ENCODE measurements at regions not wholly inside any gene's neighbourhood (a gene's known extent, or its start where the extent isn't known, plus 50 kb on each side); places are given as distances from the start of the nearest gene placed in this dataset.
A peak's percentile ranks its signal among the peaks of the same experiment; 100 is the strongest.
"Not testable (repeated sequence)": the region's sequence is repeated elsewhere in the genome, so short reads cannot be mapped to it uniquely, and the experiment has no call there.

GRCh38 chr9:138174954-138175353 is 297.4 kb downstream of the CACNA1B start:
- DNase-seq, result not testable (repeated sequence)

GRCh38 chr9:138175354-138175753 is 297.8 kb downstream of the CACNA1B start:
- DNase-seq, result not testable (repeated sequence)

- DNase-seq, result not testable (repeated sequence)
Observed at GRCh38 chr9:138177091-138177490, 299.5 kb downstream of the CACNA1B start.

- not testable (repeated sequence) for DNase-seq
Observed at GRCh38 chr9:138179003-138179402, 301.4 kb downstream of the CACNA1B start.

GRCh38 chr9:138179671-138180070 is 302.1 kb downstream of the CACNA1B start:
- DNase-seq, result not testable (repeated sequence)

GRCh38 chr9:138181963-138182362 is 304.4 kb downstream of the CACNA1B start:
- not testable (repeated sequence) for DNase-seq

GRCh38 chr9:138197156-138197555 is 319.6 kb downstream of the CACNA1B start:
- not testable (repeated sequence) for DNase-seq

GRCh38 chr9:138198963-138199362 is 321.4 kb downstream of the CACNA1B start:
- not testable (repeated sequence) for DNase-seq

GRCh38 chr9:138199917-138200316 is 322.3 kb downstream of the CACNA1B start:
- DNase-seq, result not testable (repeated sequence)

- DNase-seq, result not testable (repeated sequence)
Observed at GRCh38 chr9:138200481-138201142, 323.0 kb downstream of the CACNA1B start.

GRCh38 chr9:138201167-138201889 is 323.7 kb downstream of the CACNA1B start:
- DNase-seq, result not testable (repeated sequence)

- DNase-seq, result not testable (repeated sequence)
Observed at GRCh38 chr9:138202043-138202442, 324.5 kb downstream of the CACNA1B start.

GRCh38 chr9:138203304-138203703 is 325.7 kb downstream of the CACNA1B start:
- DNase-seq, result not testable (repeated sequence)

GRCh38 chr9:138203872-138204271 is 326.3 kb downstream of the CACNA1B start:
- DNase-seq, result not testable (repeated sequence)

GRCh38 chr9:138206108-138206507 is 328.5 kb downstream of the CACNA1B start:
- DNase-seq, result not testable (repeated sequence)

- DNase-seq, result not testable (repeated sequence)
Observed at GRCh38 chr9:138207300-138208179, 330.0 kb downstream of the CACNA1B start.

- DNase-seq, result not testable (repeated sequence)
Observed at GRCh38 chr9:138209071-138209644, 331.6 kb downstream of the CACNA1B start.

- DNase-seq, result not testable (repeated sequence)
Observed at GRCh38 chr9:138210388-138210986, 332.9 kb downstream of the CACNA1B start.

- DNase-seq, result not testable (repeated sequence)
Observed at GRCh38 chr9:138211070-138211469, 333.5 kb downstream of the CACNA1B start.

GRCh38 chr9:138211544-138212219 is 334.1 kb downstream of the CACNA1B start:
- peak; percentile 21 for DNase-seq

- DNase-seq, result not testable (repeated sequence)
Observed at GRCh38 chr9:138212811-138213210, 335.2 kb downstream of the CACNA1B start.

GRCh38 chr9:138213748-138214147 is 336.2 kb downstream of the CACNA1B start:
- DNase-seq, result not testable (repeated sequence)
